ENCODE measurements at regions not wholly inside any gene's neighbourhood (a gene's known extent, or its start where the extent isn't known, plus 50 kb on each side); places are given as distances from the start of the nearest gene placed in this dataset.
"Not testable (repeated sequence)": the region's sequence is repeated elsewhere in the genome, so short reads cannot be mapped to it uniquely, and the experiment has no call there.

GRCh38 chr2:142796161-142796560 is 81.3 kb upstream of the KYNU start:
- POLR2A ChIA-PET = no interaction called here
- CTCF ChIA-PET = interaction anchor here (0.7 to 1.3 kb wide), 3 partner anchors 20 to 154 kb away, joined by 3 read pairs; no protein-coding TSS in a partner anchor
- Histone ChIP-seq H3K4me1 (peaks cover 12% of the 10 kb centered on the region; the same call in 2 of the 3 replicates), H3K9me3 (no peaks in the 10 kb centered on the region), H3K4me2 (peak overlapping the region; percentile 31; the same call in 2 of the 3 replicates), H3K4me3 (no peak overlapping the region), H3K27ac (peak overlapping the region; percentile 23 to 51; a peak in 4 of 6 replicates)
- DNase-seq (ENCODE audit: low read depth in 1 of 2, low spot score in 1 of 2) = peak in 1 of 2 experiments; percentile 17
- 39% methylated on average over 2 of the region's 2 CpGs for WGBS (ENCODE audit: missing lambda C conversion rate)
- FAIRE-seq = no peak
- TF ChIP-seq RARB (CRISPR knock-in tag; IDR thresholded peaks at IDR 0.05) (no peak), ESRRA (IDR thresholded peaks at IDR 0.05; ENCODE audit: borderline replicate concordance, low read length) (no peak), CBX2 (IDR thresholded peaks at IDR 0.05; ENCODE audit: borderline replicate concordance, low read depth) (no peak), SMC3 (IDR thresholded peaks at IDR 0.05) (peak; percentile 37; the same call in 1 of the 3 replicates), RAD21 (conservative IDR thresholded peaks at IDR 0.05 in 1 of 2, IDR thresholded peaks at IDR 0.05 in 1 of 2) (peak; percentile 24 to 34; a peak in 3 of 5 replicates)
- ATAC-seq = peak in 1 of 2 experiments; percentile 33; a peak in 2 of 6 replicates

DNA sequence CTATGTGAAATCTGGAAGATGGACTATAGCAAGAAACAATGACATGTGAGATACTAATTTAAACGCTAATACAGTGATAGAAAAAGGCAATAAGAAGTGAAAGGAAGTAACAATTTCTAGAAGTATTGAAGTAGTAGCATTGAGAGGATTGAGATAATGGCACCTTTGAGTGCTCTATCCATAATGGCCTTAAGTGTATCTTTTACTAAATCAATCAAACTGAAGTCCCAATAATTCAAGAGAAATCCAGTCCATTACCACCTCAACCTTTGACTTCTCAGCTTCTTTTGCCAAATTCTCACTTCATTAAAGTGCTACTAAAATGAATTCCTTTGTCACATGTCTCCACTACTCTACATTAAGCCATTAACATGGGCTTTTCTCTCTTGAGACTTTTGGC is 82.6 kb upstream of the KYNU start:
- Histone ChIP-seq H3K9me3 (no peaks in the 10 kb centered on the region), H3K4me2 (no peak overlapping the region), H3K4me3 (no peak overlapping the region), H3K4me1 (peaks cover 12% of the 10 kb centered on the region; the same call in 2 of the 3 replicates), H3K27ac (no peak overlapping the region)
- CTCF ChIA-PET = interaction anchor here (0.8 to 1.8 kb wide), 2 partner anchors 10 to 73 kb away, joined by 3 to 4 read pairs; no protein-coding TSS in a partner anchor
- TF ChIP-seq GATA3 (IDR thresholded peaks at IDR 0.05; ENCODE audit: borderline replicate concordance) (no peak), TP53 (CRISPR knock-in tag; IDR thresholded peaks at IDR 0.05) (no peak), CBX8 (IDR thresholded peaks at IDR 0.05) (no peak), FOSL2 (IDR thresholded peaks at IDR 0.05) (no peak), FOSL2 (CRISPR knock-in tag; IDR thresholded peaks at IDR 0.05) (no peak), KDM1A (IDR thresholded peaks at IDR 0.05; ENCODE audit: low read depth) (no peak), NPAS2 (CRISPR knock-in tag; IDR thresholded peaks at IDR 0.05; ENCODE audit: borderline replicate concordance) (no peak), EP300 (IDR thresholded peaks at IDR 0.05) (no peak)
- TF ChIP-seq, protein P1, sequence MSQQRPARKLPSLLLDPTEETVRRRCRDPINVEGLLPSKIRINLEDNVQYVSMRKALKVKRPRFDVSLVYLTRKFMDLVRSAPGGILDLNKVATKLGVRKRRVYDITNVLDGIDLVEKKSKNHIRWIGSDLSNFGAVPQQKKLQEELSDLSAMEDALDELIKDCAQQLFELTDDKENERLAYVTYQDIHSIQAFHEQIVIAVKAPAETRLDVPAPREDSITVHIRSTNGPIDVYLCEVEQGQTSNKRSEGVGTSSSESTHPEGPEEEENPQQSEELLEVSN (IDR thresholded peaks at IDR 0.05; ENCODE audit: borderline replicate concordance, low read depth) = no peak
- DNase-seq (ENCODE audit: low read depth in 1 of 2, low spot score in 1 of 2) (no peak), FAIRE-seq (no peak), ATAC-seq (no peak)
- 92% methylated on average over 1 of the region's 1 CpG for WGBS (ENCODE audit: missing lambda C conversion rate)
- POLR2A ChIA-PET = no interaction called here

GRCh38 chr2:142792328-142792727 is 85.1 kb upstream of the KYNU start:
- CTCF ChIA-PET; H3K27ac ChIP-seq; ATAC-seq; H3K4me2 ChIP-seq; FAIRE-seq; DNase-seq (ENCODE audit: low read depth in 1 of 2, low spot score in 1 of 2); POLR2A ChIA-PET; H3K9me3 ChIP-seq; H3K4me3 ChIP-seq: not testable (repeated sequence)
- TF ChIP-seq KDM1A (IDR thresholded peaks at IDR 0.05; ENCODE audit: low read depth) = 0 out of 2 replicates have a peak, but pooled peaks have one; percentile 74
- TF ChIP-seq HDAC2 (IDR thresholded peaks at IDR 0.05) = peak; percentile 57; the same call in 1 of the 2 replicates
- WGBS (ENCODE audit: missing lambda C conversion rate) = 49% methylated on average over 3 of the region's 3 CpGs
- peaks cover 12% of the 10 kb centered on the region; the same call in 2 of the 3 replicates for H3K4me1 ChIP-seq

DNA sequence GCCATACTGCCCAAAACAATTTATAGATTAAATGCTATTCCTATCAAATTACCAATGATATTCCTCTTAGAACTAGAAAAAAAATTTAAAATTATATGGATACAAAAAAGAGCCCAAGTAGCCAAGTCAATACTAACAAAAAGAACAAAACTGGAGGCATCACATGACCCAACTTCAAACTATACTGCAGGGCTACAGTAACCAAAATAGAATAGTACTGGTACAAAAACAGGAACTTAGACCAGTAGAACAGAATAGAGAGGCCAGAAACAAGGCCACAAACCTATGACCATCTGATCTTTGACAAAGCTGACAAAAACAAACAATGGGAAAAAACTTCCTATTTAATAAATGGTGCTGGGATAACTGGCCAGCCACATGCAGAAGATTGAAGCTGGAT is 86.1 kb upstream of the KYNU start:
- no peak for ATAC-seq
- DNase-seq (ENCODE audit: low read depth in 1 of 2, low spot score in 1 of 2) = no peak
- no peak overlapping the region for H3K4me3 ChIP-seq
- POLR2A ChIA-PET = no interaction called here
- TF ChIP-seq RFX5 (IDR thresholded peaks at IDR 0.05) (no peak), NPAS2 (CRISPR knock-in tag; IDR thresholded peaks at IDR 0.05; ENCODE audit: borderline replicate concordance) (no peak), EHMT2 (IDR thresholded peaks at IDR 0.05; ENCODE audit: low read depth) (no peak), RARB (CRISPR knock-in tag; IDR thresholded peaks at IDR 0.05) (no peak), FOXS1 (CRISPR knock-in tag; IDR thresholded peaks at IDR 0.05) (no peak), ESRRA (IDR thresholded peaks at IDR 0.05; ENCODE audit: borderline replicate concordance, low read length) (no peak), MAFK (IDR thresholded peaks at IDR 0.05; ENCODE audit: partially characterized antibody) (no peak), PHF8 (IDR thresholded peaks at IDR 0.05; ENCODE audit: borderline replicate concordance, low read depth) (no peak), JUN (IDR thresholded peaks at IDR 0.05) (no peak), HOXA7 (CRISPR knock-in tag; IDR thresholded peaks at IDR 0.05) (no peak), POLR2AphosphoS2 (conservative IDR thresholded peaks at IDR 0.05; ENCODE audit: low read length) (no peak), ZNF302 (CRISPR knock-in tag; IDR thresholded peaks at IDR 0.05) (no peak), HES2 (IDR thresholded peaks at IDR 0.05) (no peak), ZC3H11A (IDR thresholded peaks at IDR 0.05) (no peak), USF2 (IDR thresholded peaks at IDR 0.05) (no peak)
- TF ChIP-seq, protein P2, sequence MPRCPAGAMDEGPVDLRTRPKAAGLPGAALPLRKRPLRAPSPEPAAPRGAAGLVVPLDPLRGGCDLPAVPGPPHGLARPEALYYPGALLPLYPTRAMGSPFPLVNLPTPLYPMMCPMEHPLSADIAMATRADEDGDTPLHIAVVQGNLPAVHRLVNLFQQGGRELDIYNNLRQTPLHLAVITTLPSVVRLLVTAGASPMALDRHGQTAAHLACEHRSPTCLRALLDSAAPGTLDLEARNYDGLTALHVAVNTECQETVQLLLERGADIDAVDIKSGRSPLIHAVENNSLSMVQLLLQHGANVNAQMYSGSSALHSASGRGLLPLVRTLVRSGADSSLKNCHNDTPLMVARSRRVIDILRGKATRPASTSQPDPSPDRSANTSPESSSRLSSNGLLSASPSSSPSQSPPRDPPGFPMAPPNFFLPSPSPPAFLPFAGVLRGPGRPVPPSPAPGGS (IDR thresholded peaks at IDR 0.05) = no peak
- TF ChIP-seq, protein P3, sequence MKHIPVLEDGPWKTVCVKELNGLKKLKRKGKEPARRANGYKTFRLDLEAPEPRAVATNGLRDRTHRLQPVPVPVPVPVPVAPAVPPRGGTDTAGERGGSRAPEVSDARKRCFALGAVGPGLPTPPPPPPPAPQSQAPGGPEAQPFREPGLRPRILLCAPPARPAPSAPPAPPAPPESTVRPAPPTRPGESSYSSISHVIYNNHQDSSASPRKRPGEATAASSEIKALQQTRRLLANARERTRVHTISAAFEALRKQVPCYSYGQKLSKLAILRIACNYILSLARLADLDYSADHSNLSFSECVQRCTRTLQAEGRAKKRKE (CRISPR knock-in tag; IDR thresholded peaks at IDR 0.05; ENCODE audit: low read depth) = no peak
- CTCF ChIA-PET = no interaction called here
- no peak for FAIRE-seq
- no peaks in the 10 kb centered on the region for H3K9me3 ChIP-seq
- no peak overlapping the region for H3K4me2 ChIP-seq
- H3K27ac ChIP-seq = no peak overlapping the region
- peaks cover 7% of the 10 kb centered on the region; the same call in 2 of the 3 replicates for H3K4me1 ChIP-seq

Measured in A549 (cell line).